NCI-H2029 (cell line): ENCODE measurements at regions not wholly inside any gene's neighbourhood (a gene's known extent, or its start where the extent isn't known, plus 50 kb on each side); places are given as distances from the start of the nearest gene placed in this dataset.

Source experiments
- DNase-seq: peaks from one replicate; lab custom pipeline; 2025; lab: John Stamatoyannopoulos, UW

GRCh38 chr6:113451049-113451448, 406.1 kb upstream of the MARCKS start:
- DNase-seq: no peak

- DNase-seq: no peak
Measured at GRCh38 chr6:113457198-113457597, 399.9 kb upstream of the MARCKS start.

GRCh38 chr6:113457751-113458150, 399.4 kb upstream of the MARCKS start:
- DNase-seq: peak; percentile 10

GRCh38 chr6:113458368-113459010, 398.7 kb upstream of the MARCKS start:
- peak; percentile 15 for DNase-seq

GRCh38 chr6:113461153-113461932, 395.8 kb upstream of the MARCKS start:
- no peak for DNase-seq

GRCh38 chr6:113464536-113464935, 392.6 kb upstream of the MARCKS start:
- DNase-seq: no peak

- no peak for DNase-seq
Measured at GRCh38 chr6:113464960-113465359, 392.2 kb upstream of the MARCKS start.

- no peak for DNase-seq
Measured at GRCh38 chr6:113466526-113466925, 390.6 kb upstream of the MARCKS start.

GRCh38 chr6:113475392-113475791, 381.8 kb upstream of the MARCKS start:
- DNase-seq: no peak

- no peak for DNase-seq
Measured at GRCh38 chr6:113476937-113477839, 380.0 kb upstream of the MARCKS start.

GRCh38 chr6:113480616-113481015, 376.5 kb upstream of the MARCKS start:
- no peak for DNase-seq

- no peak for DNase-seq
Measured at GRCh38 chr6:113481458-113481857, 375.7 kb upstream of the MARCKS start.

GRCh38 chr6:113481910-113482309, 375.2 kb upstream of the MARCKS start:
- DNase-seq: no peak

- DNase-seq: no peak
Measured at GRCh38 chr6:113482771-113483170, 374.4 kb upstream of the MARCKS start.

- no peak for DNase-seq
Measured at GRCh38 chr6:113486199-113486598, 370.9 kb upstream of the MARCKS start.

GRCh38 chr6:113487489-113488058, 369.6 kb upstream of the MARCKS start:
- no peak for DNase-seq

GRCh38 chr6:113488061-113488460, 369.1 kb upstream of the MARCKS start:
- no peak for DNase-seq

GRCh38 chr6:113488812-113489685, 368.1 kb upstream of the MARCKS start:
- DNase-seq: no peak

- peak; percentile 17 for DNase-seq
Measured at GRCh38 chr6:113489952-113490746, 367.0 kb upstream of the MARCKS start.

- no peak for DNase-seq
Measured at GRCh38 chr6:113491376-113491775, 365.8 kb upstream of the MARCKS start.
